Cardiac muscle cell (in vitro differentiated cells and primary cell): ENCODE measurements at regions not wholly inside any gene's neighbourhood (a gene's known extent, or its start where the extent isn't known, plus 50 kb on each side); places are given as distances from the start of the nearest gene placed in this dataset.

Experiments
- DNase-seq, 2 donors: peaks; one replicate each; pipeline versions ENCODE4 v3.0.0 to v3.0.0-alpha.2; 2010 to 2017; ENCODE audit warnings: low read depth in 1 of 2, low spot score in 1 of 2
- H3K27ac ChIP-seq: fragments of 200-600 bp; sonication (generic); 2 replicates; pipeline ENCODE4 v1.5.1; 2016
- H3K27me3 ChIP-seq: fragments of 200-600 bp; sonication (generic); 2 replicates; pipeline ENCODE4 v1.6.0; 2016; ENCODE audit warnings: control low read depth
- H3K36me3 ChIP-seq: fragments of 200-600 bp; sonication (generic); 2 replicates; pipeline ENCODE4 v1.5.1; 2016; ENCODE audit warnings: control low read depth
- H3K4me1 ChIP-seq: fragments of 200-600 bp; sonication (generic); 2 replicates; pipeline ENCODE4 v1.8.1; 2017; ENCODE audit warnings: low read depth, mild to moderate bottlenecking, mixed run types
- H3K4me3 ChIP-seq: fragments of 200-600 bp; sonication (generic); 2 replicates; pipeline ENCODE4 v1.5.1; 2016; ENCODE audit warnings: mild to moderate bottlenecking
- H3K9me3 ChIP-seq: fragments of 200-600 bp; sonication (generic); 2 replicates; pipeline ENCODE4 v1.5.1; 2017; ENCODE audit warnings: low read depth, mild to moderate bottlenecking, control low read depth
- CTCF ChIP-seq: IDR thresholded peaks from 2 replicates; pipeline ENCODE4 v1.5.1; 2012; ENCODE audit warnings: low read depth, mild to moderate bottlenecking, low read length

DNA sequence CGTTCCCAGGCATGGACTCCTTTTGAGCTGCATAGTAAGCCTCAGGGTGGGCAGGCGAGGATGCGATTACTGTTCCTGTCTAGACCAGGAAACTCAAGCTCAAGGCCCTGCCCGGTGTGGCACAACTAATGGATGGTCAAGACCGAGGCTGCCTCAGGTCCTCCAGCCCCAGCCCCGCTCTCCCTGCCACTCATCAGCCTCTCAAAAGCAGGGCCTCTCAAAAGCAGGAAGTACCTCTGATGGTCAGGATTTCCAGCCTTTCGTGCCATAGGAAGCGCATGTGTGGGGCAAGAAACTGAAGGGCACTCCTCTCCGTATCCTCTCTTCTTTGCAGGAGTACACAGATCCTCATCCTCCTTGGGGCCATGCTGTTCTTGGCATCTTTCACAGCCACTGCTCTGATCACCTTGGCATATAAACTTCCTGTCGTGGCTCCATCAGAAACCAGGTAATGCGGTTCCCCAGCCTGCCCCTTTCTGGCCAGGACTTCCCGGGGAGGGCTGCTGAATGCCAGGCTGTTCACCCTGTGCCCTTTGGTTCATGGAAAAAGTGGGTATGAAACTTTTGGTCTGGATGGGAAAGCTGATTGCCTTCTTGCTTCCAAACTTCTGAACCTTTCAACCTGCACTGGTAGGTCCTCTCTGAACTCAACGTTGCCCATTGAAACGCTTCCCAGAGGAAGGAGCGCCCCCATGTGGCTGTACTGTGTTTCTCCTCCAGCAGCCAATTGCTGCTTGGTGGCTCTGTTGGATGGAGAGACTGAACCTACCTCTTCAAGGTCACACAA, 82.8 kb upstream of the SEC11C start:
- Histone ChIP-seq H3K27ac (no peak overlapping the region), H3K4me1 (peaks cover 3% of the 10 kb centered on the region), H3K27me3 (no peaks in the 10 kb centered on the region), H3K9me3 (no peaks in the 10 kb centered on the region), H3K36me3 (no peaks in the 10 kb centered on the region), H3K4me3 (no peak overlapping the region)
- peak; percentile 69 for TF ChIP-seq CTCF
- peak; percentile 75 to 78 for DNase-seq

- Histone ChIP-seq H3K27ac (no peak overlapping the region), H3K9me3 (no peaks in the 10 kb centered on the region), H3K4me3 (no peak overlapping the region), H3K4me1 (peaks cover 3% of the 10 kb centered on the region), H3K27me3 (no peaks in the 10 kb centered on the region), H3K36me3 (no peaks in the 10 kb centered on the region)
- DNase-seq: no peak
- TF ChIP-seq CTCF: no peak
Observed at GRCh38 chr18:59057493-59057795, 82.2 kb upstream of the SEC11C start.

GRCh38 chr18:59057969-59058368, 81.7 kb upstream of the SEC11C start:
- Histone ChIP-seq H3K36me3 (no peaks in the 10 kb centered on the region), H3K4me1 (peaks cover 3% of the 10 kb centered on the region), H3K9me3 (no peaks in the 10 kb centered on the region), H3K4me3 (no peak overlapping the region), H3K27ac (no peak overlapping the region), H3K27me3 (no peaks in the 10 kb centered on the region)
- DNase-seq: peak in 1 of 2 donors; percentile 60
- TF ChIP-seq CTCF: no peak

GRCh38 chr18:59059140-59059539, 80.5 kb upstream of the SEC11C start:
- no peaks in the 10 kb centered on the region for H3K9me3 ChIP-seq
- no peak overlapping the region for H3K27ac ChIP-seq
- H3K27me3 ChIP-seq: no peaks in the 10 kb centered on the region
- H3K4me3 ChIP-seq: no peak overlapping the region
- peaks cover 8% of the 10 kb centered on the region for H3K4me1 ChIP-seq
- DNase-seq: no peak
- no peaks in the 10 kb centered on the region for H3K36me3 ChIP-seq
- no peak for TF ChIP-seq CTCF

- H3K4me3 ChIP-seq: no peak overlapping the region
- H3K36me3 ChIP-seq: no peaks in the 10 kb centered on the region
- no peak overlapping the region for H3K27ac ChIP-seq
- no peak for TF ChIP-seq CTCF
- H3K4me1 ChIP-seq: peaks cover 8% of the 10 kb centered on the region
- H3K9me3 ChIP-seq: no peaks in the 10 kb centered on the region
- no peak for DNase-seq
- no peaks in the 10 kb centered on the region for H3K27me3 ChIP-seq
Observed at GRCh38 chr18:59060551-59060950, 79.1 kb upstream of the SEC11C start.
